ENCODE measurements at regions not wholly inside any gene's neighbourhood (a gene's known extent, or its start where the extent isn't known, plus 50 kb on each side); places are given as distances from the start of the nearest gene placed in this dataset.
"Not testable (repeated sequence)": the region's sequence is repeated elsewhere in the genome, so short reads cannot be mapped to it uniquely, and the experiment has no call there.

DNA sequence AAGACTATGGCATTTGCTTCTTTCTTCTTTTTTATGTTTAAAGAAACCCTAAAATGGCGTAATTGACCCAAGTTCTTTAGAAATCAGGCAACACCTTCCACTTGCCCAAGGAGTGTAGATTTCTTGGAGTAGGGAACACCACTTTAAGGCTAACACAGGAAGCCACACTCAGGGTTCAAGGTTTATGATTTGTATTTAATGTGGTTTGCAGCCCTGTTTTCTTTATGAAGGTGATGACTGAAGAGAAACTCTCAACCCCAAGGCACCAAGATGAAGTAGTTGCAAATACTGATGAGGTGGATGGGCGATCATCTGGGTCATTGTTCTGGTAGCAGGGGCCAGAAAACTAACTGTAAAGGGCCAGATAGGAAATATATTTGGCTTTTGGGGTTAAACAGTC, 101.1 kb downstream of the DLEU7 start:
- Mint-ChIP-seq H3K9me3 (peaks cover 4 to 5% of the 10 kb centered on the region in 2 donors), H3K27ac (no peak overlapping the region), H3K27me3 (no peaks in the 10 kb centered on the region), H3K4me3 (no peak overlapping the region), H3K4me1 (peaks cover 3 to 22% of the 10 kb centered on the region in 2 donors), H3K36me3 (peaks cover 0 to 3% of the 10 kb centered on the region in 2 donors)
- ATAC-seq (replicated peaks) (no peak), DNase-seq (no peak)

DNA sequence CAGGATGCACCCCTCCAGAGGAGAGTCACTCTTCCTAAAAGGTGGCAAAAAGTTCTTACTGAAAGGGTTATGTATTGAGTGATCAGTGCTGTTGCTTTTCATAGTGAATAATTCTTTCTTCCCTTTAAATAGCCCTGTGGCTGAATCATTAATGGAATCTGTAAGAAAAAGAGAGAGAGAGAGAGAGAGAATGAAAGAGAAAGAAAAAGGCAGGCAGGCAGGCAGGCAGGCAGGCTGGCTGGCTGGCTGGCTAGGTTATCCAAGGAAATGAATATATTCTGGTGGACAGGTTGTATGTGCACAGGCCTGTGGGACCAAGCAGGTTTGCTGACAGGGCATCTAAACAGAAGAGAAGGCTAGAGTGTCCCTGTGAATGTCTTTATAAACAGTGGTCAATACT, 100.5 kb downstream of the DLEU7 start:
- peak; percentile 31 to 45 for ATAC-seq (replicated peaks)
- Mint-ChIP-seq H3K27me3 (no peaks in the 10 kb centered on the region), H3K4me3 (no peak overlapping the region), H3K27ac (no peak overlapping the region), H3K4me1 (peaks cover 3 to 22% of the 10 kb centered on the region in 2 donors), H3K36me3 (peaks cover 0 to 3% of the 10 kb centered on the region in 2 donors), H3K9me3 (peaks cover 4 to 5% of the 10 kb centered on the region in 2 donors)
- no peak for DNase-seq

DNA sequence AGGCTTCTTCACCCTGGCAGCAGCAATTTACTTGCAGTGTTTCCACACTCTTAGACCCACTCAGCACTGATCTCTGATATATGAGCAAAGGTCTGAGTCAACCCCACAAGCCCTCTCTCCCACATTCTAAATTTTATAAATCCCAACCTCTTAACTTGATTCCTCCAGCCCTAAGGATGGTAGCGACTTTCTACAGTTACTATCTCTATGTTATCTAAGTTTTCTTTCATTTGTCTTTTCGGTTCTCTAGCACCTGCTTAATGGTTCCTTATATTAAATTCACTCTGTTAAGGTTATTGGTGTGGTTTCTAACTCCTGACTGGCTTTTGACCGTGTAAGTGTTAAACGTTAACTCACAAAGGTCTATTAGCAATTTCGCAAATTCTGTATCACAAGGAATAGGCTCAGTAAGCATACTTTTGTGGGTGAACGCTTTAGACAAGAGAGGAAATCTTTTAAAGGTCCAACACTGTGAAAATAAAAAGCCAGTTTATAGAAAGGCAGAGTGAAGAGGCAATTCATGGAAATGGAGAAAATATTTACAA, 99.3 kb downstream of the DLEU7 start:
- H3K9me3 Mint-ChIP-seq, result peaks cover 4 to 5% of the 10 kb centered on the region in 2 donors
- H3K27me3 Mint-ChIP-seq, result no peaks in the 10 kb centered on the region
- no peak for DNase-seq
- H3K36me3 Mint-ChIP-seq, result peaks cover 0 to 3% of the 10 kb centered on the region in 2 donors
- H3K4me1 Mint-ChIP-seq, result peaks cover 5 to 26% of the 10 kb centered on the region in 2 donors
- no peak overlapping the region for H3K4me3 Mint-ChIP-seq
- H3K27ac Mint-ChIP-seq, result peak overlapping the region; percentile 28
- no peak for ATAC-seq (replicated peaks)

- Mint-ChIP-seq H3K27ac (no peak overlapping the region), H3K27me3 (no peaks in the 10 kb centered on the region), H3K4me1 (peaks cover 7 to 37% of the 10 kb centered on the region in 2 donors), H3K36me3 (peaks cover 2 to 8% of the 10 kb centered on the region in 2 donors), H3K4me3 (no peak overlapping the region), H3K9me3 (peaks cover 10 to 12% of the 10 kb centered on the region in 2 donors)
- DNase-seq, result no peak
- ATAC-seq (replicated peaks), result no peak
These were observed 97.9 kb downstream of the DLEU7 start for GRCh38 chr13:50745542-50746115.

- H3K9me3 Mint-ChIP-seq, result peaks cover 10 to 15% of the 10 kb centered on the region in 2 donors
- no peak for DNase-seq
- no peak overlapping the region for H3K27ac Mint-ChIP-seq
- H3K4me3 Mint-ChIP-seq, result no peak overlapping the region
- H3K4me1 Mint-ChIP-seq, result peaks cover 16 to 56% of the 10 kb centered on the region in 2 donors
- no peaks in the 10 kb centered on the region for H3K27me3 Mint-ChIP-seq
- peak in 1 of 2 donors; percentile 22 for ATAC-seq (replicated peaks)
- H3K36me3 Mint-ChIP-seq, result peaks cover 3 to 13% of the 10 kb centered on the region in 2 donors
These were observed 95.6 kb downstream of the DLEU7 start for GRCh38 chr13:50747737-50748350.

GRCh38 chr13:50753221-50753620, 90.3 kb downstream of the DLEU7 start:
- not testable (repeated sequence) for H3K27me3 Mint-ChIP-seq; ATAC-seq (replicated peaks); H3K4me3 Mint-ChIP-seq; H3K27ac Mint-ChIP-seq; DNase-seq
- Mint-ChIP-seq H3K36me3 (peaks cover 16 to 38% of the 10 kb centered on the region in 2 donors), H3K4me1 (peaks cover 29 to 80% of the 10 kb centered on the region in 2 donors), H3K9me3 (peaks cover 7 to 32% of the 10 kb centered on the region in 2 donors)

DNA sequence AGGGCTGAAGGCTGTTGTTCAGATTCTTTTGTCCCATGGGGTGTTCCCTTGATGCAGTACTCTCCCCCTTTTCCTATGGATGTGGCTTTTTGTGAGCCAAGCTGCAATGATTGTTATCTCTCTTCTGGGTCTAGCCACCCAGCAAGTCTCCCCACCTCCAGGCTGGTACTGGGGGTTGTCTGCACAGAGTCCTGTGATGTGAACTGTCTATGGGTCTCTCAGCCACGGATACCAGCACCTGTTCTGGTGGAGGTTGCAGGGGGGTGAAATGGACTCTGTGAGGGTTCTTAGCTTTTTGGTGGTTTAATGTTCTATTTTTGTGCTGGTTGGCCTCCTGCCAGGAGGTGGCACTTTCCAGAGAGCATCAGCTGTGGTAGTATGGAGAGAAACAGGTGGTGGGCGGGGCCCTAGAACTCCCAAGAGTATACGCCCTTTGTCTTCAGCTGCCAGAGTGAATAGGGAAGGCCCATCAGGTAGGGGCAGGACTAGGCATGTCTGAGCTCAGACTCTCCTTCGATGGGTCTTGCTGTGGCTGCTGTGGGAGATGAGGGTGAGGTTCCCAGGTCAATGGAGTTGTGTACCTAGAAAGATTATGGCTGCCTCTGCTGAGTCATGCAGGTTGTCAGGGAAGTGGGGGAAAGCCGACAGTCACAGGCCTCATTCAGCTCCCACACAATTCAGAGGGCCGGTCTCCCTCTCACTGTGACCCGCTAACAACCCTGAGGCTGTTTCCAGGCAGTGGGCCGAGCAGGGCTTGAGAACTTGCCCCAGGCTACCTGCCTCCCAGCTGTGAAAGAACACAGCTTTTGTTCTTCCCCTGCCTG, 87.4 kb downstream of the DLEU7 start:
- Mint-ChIP-seq H3K4me3 (peak overlapping the region; percentile 22 to 50), H3K36me3 (peaks cover 17 to 38% of the 10 kb centered on the region in 2 donors), H3K9me3 (peaks cover 4 to 28% of the 10 kb centered on the region in 2 donors), H3K27ac (peak overlapping the region; percentile 60), H3K4me1 (peaks cover 34 to 62% of the 10 kb centered on the region in 2 donors)
- peak; percentile 61 to 78 for ATAC-seq (replicated peaks)
- peak; percentile 55 for DNase-seq
- not testable (repeated sequence) for H3K27me3 Mint-ChIP-seq

DNA sequence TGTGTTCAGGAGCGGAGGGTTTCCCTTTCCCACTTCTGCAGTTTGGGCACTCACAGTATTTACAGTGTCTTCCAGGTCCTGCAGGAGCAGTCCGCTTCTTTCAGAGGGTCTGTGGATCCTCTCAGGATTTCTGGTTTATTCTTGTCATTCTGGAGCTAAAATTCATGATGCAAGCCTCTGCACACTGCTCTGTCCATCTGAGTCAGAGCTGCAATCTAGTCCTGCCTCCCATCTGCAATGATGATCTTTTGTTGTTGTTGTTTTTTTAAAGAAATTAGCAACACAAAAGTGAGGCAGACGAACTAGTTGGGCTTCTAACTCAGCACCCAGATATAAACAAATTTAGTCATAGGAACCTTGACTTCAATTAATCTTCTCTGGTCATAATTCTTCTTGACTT, 86.5 kb downstream of the DLEU7 start:
- peaks cover 4 to 23% of the 10 kb centered on the region in 2 donors for H3K9me3 Mint-ChIP-seq
- H3K4me1 Mint-ChIP-seq, result peaks cover 30 to 56% of the 10 kb centered on the region in 2 donors
- peak overlapping the region in 1 of 2 donors; percentile 25 for H3K4me3 Mint-ChIP-seq
- ATAC-seq (replicated peaks) (no peak), DNase-seq (no peak)
- peaks cover 17 to 34% of the 10 kb centered on the region in 2 donors for H3K36me3 Mint-ChIP-seq
- H3K27me3 Mint-ChIP-seq, result no peaks in the 10 kb centered on the region
- H3K27ac Mint-ChIP-seq, result peak overlapping the region; percentile 83

DNA sequence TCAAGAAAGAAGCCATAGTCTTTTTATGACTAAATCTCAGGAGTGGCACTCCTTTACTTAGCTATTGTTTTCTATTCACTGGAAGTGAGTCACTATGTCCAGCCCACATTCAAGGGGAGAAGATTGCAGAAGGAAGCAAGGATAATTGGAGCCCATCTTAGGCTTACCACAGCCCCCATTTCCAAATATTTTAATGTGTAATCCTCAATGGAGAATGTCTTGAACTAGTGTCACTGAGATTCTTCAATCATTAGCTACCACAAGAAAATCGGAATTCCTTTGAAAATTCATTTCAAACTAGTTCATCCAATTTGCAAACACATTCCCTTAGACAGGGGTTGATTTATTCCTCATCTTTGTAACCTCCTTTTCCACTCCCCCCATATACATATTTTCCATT, 84.7 kb downstream of the DLEU7 start:
- Mint-ChIP-seq H3K27ac (no peak overlapping the region), H3K27me3 (no peaks in the 10 kb centered on the region)
- no peak for ATAC-seq (replicated peaks)

GRCh38 chr13:50760751-50761150, 82.7 kb downstream of the DLEU7 start:
- no peak for DNase-seq

More for the DNA sequence above, 84.7 kb downstream of the DLEU7 start:
- no peak overlapping the region for H3K4me3 Mint-ChIP-seq
- peaks cover 38 to 64% of the 10 kb centered on the region in 2 donors for H3K4me1 Mint-ChIP-seq
- no peak for DNase-seq
- H3K9me3 Mint-ChIP-seq, result peaks cover 4 to 23% of the 10 kb centered on the region in 2 donors
- H3K36me3 Mint-ChIP-seq, result peaks cover 17 to 31% of the 10 kb centered on the region in 2 donors

GRCh38 chr13:50761406-50761805, 82.1 kb downstream of the DLEU7 start:
- Mint-ChIP-seq H3K27me3 (no peaks in the 10 kb centered on the region), H3K9me3 (peaks cover 4 to 7% of the 10 kb centered on the region in 2 donors), H3K4me1 (peaks cover 37 to 65% of the 10 kb centered on the region in 2 donors), H3K4me3 (no peak overlapping the region), H3K27ac (no peak overlapping the region), H3K36me3 (peaks cover 7 to 12% of the 10 kb centered on the region in 2 donors)
- DNase-seq, result no peak
- no peak for ATAC-seq (replicated peaks)

More at GRCh38 chr13:50760751-50761150, 82.7 kb downstream of the DLEU7 start:
- Mint-ChIP-seq H3K36me3 (peaks cover 12 to 14% of the 10 kb centered on the region in 2 donors), H3K4me1 (peaks cover 40 to 66% of the 10 kb centered on the region in 2 donors), H3K4me3 (no peak overlapping the region), H3K27me3 (no peaks in the 10 kb centered on the region), H3K9me3 (peaks cover 4 to 9% of the 10 kb centered on the region in 2 donors), H3K27ac (no peak overlapping the region)
- ATAC-seq (replicated peaks), result peak; percentile 31 to 47

DNA sequence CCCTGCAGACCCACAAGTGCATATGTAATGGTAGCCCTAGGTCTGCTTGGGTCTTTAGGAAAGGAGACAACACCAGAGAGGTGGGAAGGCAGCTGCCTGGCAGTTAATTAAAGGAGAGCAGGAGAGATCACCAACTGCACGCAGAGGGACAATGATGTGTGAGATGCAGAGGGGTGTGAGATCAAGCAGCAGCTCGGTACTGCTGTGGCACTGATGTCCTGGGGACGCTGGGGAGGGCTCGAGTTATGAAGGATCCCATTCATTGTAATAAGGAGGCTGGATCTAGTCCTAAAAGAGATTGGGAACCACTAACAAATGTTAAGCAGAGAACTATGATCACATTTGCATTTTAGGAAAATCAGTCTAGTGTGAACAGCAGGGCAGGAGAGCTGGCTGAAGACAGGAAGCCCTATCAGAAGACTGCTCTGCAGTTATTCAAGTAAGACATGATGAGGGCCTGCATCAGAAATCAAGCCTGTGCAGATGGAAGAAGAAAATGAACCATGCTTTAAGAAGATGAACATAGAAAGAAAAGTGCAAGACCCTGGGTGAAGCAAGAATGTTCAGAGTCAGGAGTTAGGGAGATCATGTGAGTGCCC, 80.4 kb downstream of the DLEU7 start:
- ATAC-seq (replicated peaks), result peak; percentile 56 to 59
- H3K4me3 Mint-ChIP-seq, result peak overlapping the region; percentile 4 to 9
- H3K4me1 Mint-ChIP-seq, result peaks cover 33 to 57% of the 10 kb centered on the region in 2 donors
- no peaks in the 10 kb centered on the region for H3K27me3 Mint-ChIP-seq
- DNase-seq, result no peak
- H3K27ac Mint-ChIP-seq, result peak overlapping the region; percentile 26
- peaks cover 4 to 7% of the 10 kb centered on the region in 2 donors for H3K36me3 Mint-ChIP-seq
- peaks cover 4% of the 10 kb centered on the region in 2 donors for H3K9me3 Mint-ChIP-seq

GRCh38 chr13:50766013-50766412, 77.5 kb downstream of the DLEU7 start:
- no peak overlapping the region for H3K27ac Mint-ChIP-seq
- no peak overlapping the region for H3K4me3 Mint-ChIP-seq
- DNase-seq (no peak), ATAC-seq (replicated peaks) (peak; percentile 21 to 31)
- H3K4me1 Mint-ChIP-seq, result peaks cover 24 to 49% of the 10 kb centered on the region in 2 donors
- H3K9me3 Mint-ChIP-seq, result peaks cover 0 to 4% of the 10 kb centered on the region in 2 donors
- no peaks in the 10 kb centered on the region for H3K27me3 Mint-ChIP-seq
- H3K36me3 Mint-ChIP-seq, result peaks cover 0 to under 1% of the 10 kb centered on the region in 2 donors
